GM12892 (cell line): ENCODE measurements at regions not wholly inside any gene's neighbourhood (a gene's known extent, or its start where the extent isn't known, plus 50 kb on each side); places are given as distances from the start of the nearest gene placed in this dataset.

Source experiments
- POLR2A ChIP-seq: IDR thresholded peaks from 2 replicates; pipeline ENCODE4 v1.6.1; 2011; ENCODE audit warnings: low read depth, low read length, control low read depth
- POLR2AphosphoS5 ChIP-seq: IDR thresholded peaks from 2 replicates; pipeline ENCODE4 v1.6.1; 2011; ENCODE audit warnings: low read depth, low read length, control low read depth
- TAF1 ChIP-seq: IDR thresholded peaks from 2 replicates; pipeline ENCODE4 v1.6.1; 2011; ENCODE audit warnings: low read depth, mild to moderate bottlenecking, control low read depth, low read length, borderline replicate concordance

DNA sequence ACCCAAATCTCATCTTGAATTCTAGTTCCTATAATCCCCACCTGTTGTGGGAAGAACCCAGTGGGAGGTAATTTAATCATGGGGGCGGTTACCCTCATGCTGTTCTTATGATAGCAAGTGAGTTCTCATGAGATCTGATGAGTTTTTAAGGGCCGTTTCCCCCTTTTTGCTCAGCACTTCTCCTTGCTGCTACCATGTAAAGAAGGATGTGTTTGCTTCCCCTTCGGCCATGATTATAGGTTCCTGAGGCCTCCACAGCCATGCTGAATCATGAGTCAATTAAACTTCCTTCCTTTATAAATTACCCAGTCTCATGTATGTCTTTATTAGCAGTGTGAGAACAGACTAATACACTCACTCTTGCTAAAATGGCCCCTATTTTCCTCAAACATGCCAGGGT lies 374.7 kb downstream of the TUSC7 start:
- no peak for TF ChIP-seq POLR2A
- no peak for TF ChIP-seq POLR2AphosphoS5
- no peak for TF ChIP-seq TAF1
